Right renal pelvis (tissue), 4 donors: ENCODE measurements at regions not wholly inside any gene's neighbourhood (a gene's known extent, or its start where the extent isn't known, plus 50 kb on each side); places are given as distances from the start of the nearest gene placed in this dataset.
"Not testable (repeated sequence)": the region's sequence is repeated elsewhere in the genome, so short reads cannot be mapped to it uniquely, and the experiment has no call there.

Source experiments
- DNase-seq, 4 donors: peaks; one replicate each; pipeline ENCODE4 v3.0.0-alpha.2; 2013; ENCODE audit warnings: low read depth in 4 of 4, low spot score in 3 of 4, missing footprints in 1 of 4

GRCh38 chr12:111274777-111275176 lies 94.1 kb downstream of the PHETA1 start:
- DNase-seq, result no peak

- DNase-seq, result no peak
These were observed 97.0 kb downstream of the PHETA1 start for GRCh38 chr12:111271674-111272418.

GRCh38 chr12:111270774-111271173 lies 98.1 kb downstream of the PHETA1 start:
- DNase-seq, result no peak

GRCh38 chr12:111270239-111270638 lies 98.7 kb downstream of the PHETA1 start:
- no peak for DNase-seq

- peak in 3 of 4 donors; percentile 41 to 54 (median 47) for DNase-seq
These were observed 99.2 kb downstream of the PHETA1 start for GRCh38 chr12:111269718-111270117.

GRCh38 chr12:111268738-111269572 lies 99.9 kb downstream of the PHETA1 start:
- DNase-seq, result no peak

- no peak for DNase-seq
These were observed 101.8 kb downstream of the PHETA1 start for GRCh38 chr12:111267144-111267543.

GRCh38 chr12:111261911-111262676 lies 106.8 kb downstream of the PHETA1 start:
- DNase-seq, result no peak

- DNase-seq, result no peak
These were observed 108.2 kb downstream of the PHETA1 start for GRCh38 chr12:111260732-111261131.

GRCh38 chr12:111259231-111259630 lies 109.7 kb downstream of the PHETA1 start:
- DNase-seq, result no peak

- DNase-seq, result not testable (repeated sequence)
These were observed 110.8 kb downstream of the PHETA1 start for GRCh38 chr12:111258081-111258480.

- no peak for DNase-seq
These were observed 111.4 kb downstream of the PHETA1 start for GRCh38 chr12:111257435-111257902.

- DNase-seq, result no peak
These were observed 112.1 kb downstream of the PHETA1 start for GRCh38 chr12:111256629-111257434.

- DNase-seq, result no peak
These were observed 113.6 kb downstream of the PHETA1 start for GRCh38 chr12:111255261-111255660.

GRCh38 chr12:111254106-111254505 lies 114.8 kb downstream of the PHETA1 start:
- DNase-seq, result no peak

- no peak for DNase-seq
These were observed 115.7 kb downstream of the PHETA1 start for GRCh38 chr12:111253213-111253612.

GRCh38 chr12:111251787-111252186 lies 117.1 kb downstream of the PHETA1 start:
- no peak for DNase-seq

GRCh38 chr12:111251058-111251730 lies 117.7 kb downstream of the PHETA1 start:
- DNase-seq, result no peak

GRCh38 chr12:111250251-111250881 lies 118.5 kb downstream of the PHETA1 start:
- no peak for DNase-seq
